CMK (cell line): ENCODE measurements at regions not wholly inside any gene's neighbourhood (a gene's known extent, or its start where the extent isn't known, plus 50 kb on each side); places are given as distances from the start of the nearest gene placed in this dataset.

Experiments used
- DNase-seq: peaks from one replicate; pipeline ENCODE4 v3.0.0-alpha.2; 2010; ENCODE audit warnings: low read depth

- DNase-seq: no peak
These were observed 641.0 kb downstream of the FGF9 start for GRCh38 chr13:22311734-22312404.

- no peak for DNase-seq
These were observed 641.5 kb downstream of the FGF9 start for GRCh38 chr13:22312405-22312803.

- DNase-seq: no peak
These were observed 645.7 kb downstream of the FGF9 start for GRCh38 chr13:22316494-22317025.

GRCh38 chr13:22320991-22321390, 650.1 kb downstream of the FGF9 start:
- no peak for DNase-seq

- DNase-seq: no peak
These were observed 654.9 kb downstream of the FGF9 start for GRCh38 chr13:22325761-22326160.

- no peak for DNase-seq
These were observed 661.5 kb downstream of the FGF9 start for GRCh38 chr13:22332416-22332815.

- DNase-seq: no peak
These were observed 665.6 kb downstream of the FGF9 start for GRCh38 chr13:22336460-22336859.

GRCh38 chr13:22357132-22357531, 686.3 kb downstream of the FGF9 start:
- DNase-seq: no peak

- DNase-seq: no peak
These were observed 698.2 kb downstream of the FGF9 start for GRCh38 chr13:22369090-22369489.

- no peak for DNase-seq
These were observed 699.0 kb downstream of the FGF9 start for GRCh38 chr13:22369840-22370239.

- no peak for DNase-seq
These were observed 701.4 kb downstream of the FGF9 start for GRCh38 chr13:22372261-22372660.

- no peak for DNase-seq
These were observed 704.3 kb downstream of the FGF9 start for GRCh38 chr13:22375151-22375550.

- DNase-seq: no peak
These were observed 717.0 kb downstream of the FGF9 start for GRCh38 chr13:22387899-22388298.

GRCh38 chr13:22399801-22400420, 729.0 kb downstream of the FGF9 start:
- no peak for DNase-seq

- DNase-seq: no peak
These were observed 731.8 kb downstream of the FGF9 start for GRCh38 chr13:22402682-22403081.

- DNase-seq: no peak
These were observed 732.3 kb downstream of the FGF9 start for GRCh38 chr13:22403144-22403543.

- DNase-seq: no peak
These were observed 735.0 kb downstream of the FGF9 start for GRCh38 chr13:22405891-22406290.

GRCh38 chr13:22412452-22412851, 741.6 kb downstream of the FGF9 start:
- DNase-seq: no peak

GRCh38 chr13:22422023-22422422, 751.1 kb downstream of the FGF9 start:
- DNase-seq: no peak

GRCh38 chr13:22422712-22423111, 751.8 kb downstream of the FGF9 start:
- no peak for DNase-seq

GRCh38 chr13:22423261-22423660, 752.4 kb downstream of the FGF9 start:
- no peak for DNase-seq

- DNase-seq: no peak
These were observed 754.2 kb downstream of the FGF9 start for GRCh38 chr13:22425087-22425486.

- DNase-seq: no peak
These were observed 753.7 kb upstream of the SGCG start for GRCh38 chr13:22427066-22427465.

- DNase-seq: no peak
These were observed 753.0 kb upstream of the SGCG start for GRCh38 chr13:22427783-22428182.
